H1 (cell line): ENCODE measurements at regions not wholly inside any gene's neighbourhood (a gene's known extent, or its start where the extent isn't known, plus 50 kb on each side); places are given as distances from the start of the nearest gene placed in this dataset.

Source experiments
- ATF3 ChIP-seq: IDR thresholded peaks from 2 replicates; pipeline ENCODE4 v1.6.1; 2011; ENCODE audit warnings: low read depth, mild to moderate bottlenecking, low read length; ENCODE audit not compliant: insufficient read depth

- no peak for TF ChIP-seq ATF3
- TF ChIP-seq, all 59 proteins: peak for 0
Observed at GRCh38 chr7:116400522-116400921, 99.0 kb upstream of the CAV2 start (continued).
